IMR-90 (cell line): ENCODE measurements at regions not wholly inside any gene's neighbourhood (a gene's known extent, or its start where the extent isn't known, plus 50 kb on each side); places are given as distances from the start of the nearest gene placed in this dataset.

Experiments used
- CTCF ChIP-seq: conservative IDR thresholded peaks from 2 replicates; pipeline ENCODE4 v1.5.1; 2012; ENCODE audit warnings: mild to moderate bottlenecking, low read depth, low read length, improper control_type of control experiment
- MXI1 ChIP-seq: IDR thresholded peaks from 2 replicates; pipeline ENCODE4 v1.6.1; 2012; ENCODE audit warnings: low read depth, mild to moderate bottlenecking, low read length, moderate library complexity, borderline replicate concordance
- NFE2L2 ChIP-seq: fragments of 150-350 bp; IDR thresholded peaks from 2 replicates; pipeline ENCODE4 v1.6.1; 2016; ENCODE audit warnings: low read depth, mild to moderate bottlenecking, low read length
- POLR2A ChIP-seq: IDR thresholded peaks from 2 replicates; pipeline ENCODE4 v1.6.1; 2012; ENCODE audit warnings: mild to moderate bottlenecking, low read depth, low read length
- SMC3 ChIP-seq: fragments of 150-350 bp; IDR thresholded peaks from 2 replicates; pipeline ENCODE4 v1.6.1; 2016; ENCODE audit warnings: low read depth, mild to moderate bottlenecking, antibody characterized with exemption, low read length, moderate library complexity

- TF ChIP-seq CTCF (no peak), POLR2A (no peak), SMC3 (no peak), NFE2L2 (no peak), MXI1 (no peak)
Observed at GRCh38 chr12:118650586-118650960, 274.2 kb downstream of the SUDS3 start.
